HG03558 (cell line): ENCODE measurements at regions not wholly inside any gene's neighbourhood (a gene's known extent, or its start where the extent isn't known, plus 50 kb on each side); places are given as distances from the start of the nearest gene placed in this dataset.
"Not testable (repeated sequence)": the region's sequence is repeated elsewhere in the genome, so short reads cannot be mapped to it uniquely, and the experiment has no call there.

Experiments
- ATAC-seq: cut with Tn5 transposase; IDR thresholded peaks from one replicate; pipeline ENCODE4 v1.9.1; 2021; ENCODE audit warnings: moderate number of reproducible peaks; ENCODE audit not compliant: unreplicated experiment; ENCODE audit errors: extremely low read depth

DNA sequence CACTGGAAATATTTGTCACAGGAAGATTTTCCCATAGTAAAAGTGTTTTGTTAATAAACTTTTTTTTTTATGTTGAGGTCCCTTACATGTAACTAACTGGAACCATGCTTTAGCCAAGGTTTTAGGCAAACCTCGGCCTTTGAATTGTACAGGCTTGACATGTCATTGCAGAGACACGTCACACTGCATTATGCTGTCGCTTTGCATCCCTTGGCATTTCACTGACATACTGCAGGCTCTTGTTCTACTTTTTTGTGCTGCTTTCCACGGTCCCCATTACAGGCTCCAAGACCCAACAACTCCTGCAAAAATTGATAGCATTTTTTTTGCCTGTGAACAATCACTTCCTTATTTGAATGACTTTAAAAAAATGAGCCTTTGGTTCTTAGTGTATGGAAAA lies 112.5 kb upstream of the POMZP3 start:
- not testable (repeated sequence) for ATAC-seq

DNA sequence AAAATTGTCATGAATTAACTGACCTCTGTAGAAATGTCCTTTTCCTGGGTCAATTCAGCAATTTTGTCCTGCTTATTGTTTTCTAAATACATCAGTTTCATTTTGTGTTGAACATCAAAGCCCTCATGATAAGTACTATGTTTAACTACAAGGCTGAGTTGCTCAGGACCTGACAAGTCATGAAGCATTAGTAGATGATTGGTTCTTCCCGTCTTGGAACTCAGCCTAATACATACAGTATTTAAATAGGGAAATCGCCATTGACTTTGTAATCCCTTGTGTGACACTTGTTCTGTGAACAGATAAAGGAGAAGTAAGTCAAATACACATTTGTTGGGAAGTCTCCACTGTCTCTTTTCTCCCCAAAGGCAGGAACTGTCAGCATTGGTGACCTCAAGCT lies 109.6 kb upstream of the POMZP3 start:
- not testable (repeated sequence) for ATAC-seq

DNA sequence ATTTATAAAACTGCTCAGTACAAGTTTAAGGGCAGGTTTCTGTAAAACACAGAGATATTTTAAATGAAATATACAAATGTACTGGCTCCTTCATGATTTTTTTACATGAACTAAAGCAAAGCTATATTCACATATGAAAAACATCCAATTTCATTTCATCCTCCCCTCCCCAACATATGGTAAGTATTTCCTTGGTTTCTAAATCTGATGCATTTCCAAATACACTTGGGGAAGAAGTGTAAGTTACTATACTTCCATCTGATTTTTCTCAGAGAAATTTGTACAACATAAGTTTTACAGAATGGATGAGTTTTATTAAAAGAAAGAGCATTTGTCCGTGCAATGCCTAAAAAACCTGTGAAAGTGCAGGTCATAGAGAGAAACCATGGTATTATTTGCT lies 109.0 kb upstream of the POMZP3 start:
- ATAC-seq, result not testable (repeated sequence)

DNA sequence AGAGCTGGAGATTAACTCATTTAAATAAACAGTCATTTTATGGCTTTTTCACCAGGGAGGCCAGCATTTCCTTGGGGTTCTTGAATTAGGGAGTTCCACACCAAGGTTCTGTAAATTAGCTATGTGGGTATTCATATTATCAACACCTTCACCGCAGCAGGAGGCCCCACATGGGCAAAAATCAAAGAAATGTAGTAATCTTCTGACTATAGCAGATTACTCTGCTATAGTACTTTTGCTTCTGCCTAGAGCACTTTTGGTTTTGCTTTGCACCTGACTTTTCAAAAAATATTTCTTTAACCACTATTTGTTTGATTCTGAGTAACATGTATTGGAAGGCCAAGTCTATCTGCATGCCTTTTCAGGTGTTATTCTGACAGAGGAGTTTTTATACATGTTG lies 108.6 kb upstream of the POMZP3 start:
- not testable (repeated sequence) for ATAC-seq

DNA sequence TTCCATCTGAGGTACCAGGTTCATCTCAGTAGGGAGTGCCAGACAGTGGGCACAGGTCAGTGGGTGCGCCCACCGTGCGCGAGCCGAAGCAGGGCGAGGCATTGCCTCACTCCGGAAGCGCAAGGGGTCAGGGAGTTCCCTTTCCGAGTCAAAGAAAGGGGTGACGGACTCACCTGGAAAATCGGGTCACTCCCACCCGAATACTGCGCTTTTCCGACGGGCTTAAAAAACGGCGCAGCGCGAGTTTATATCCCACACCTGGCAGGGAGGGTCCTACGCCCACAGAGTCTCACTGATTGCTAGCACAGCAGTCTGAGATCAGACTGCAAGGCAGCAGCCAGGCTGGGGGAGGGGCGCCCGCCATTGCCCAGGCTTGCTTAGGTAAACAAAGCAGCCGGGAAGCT lies 101.5 kb upstream of the POMZP3 start:
- not testable (repeated sequence) for ATAC-seq

DNA sequence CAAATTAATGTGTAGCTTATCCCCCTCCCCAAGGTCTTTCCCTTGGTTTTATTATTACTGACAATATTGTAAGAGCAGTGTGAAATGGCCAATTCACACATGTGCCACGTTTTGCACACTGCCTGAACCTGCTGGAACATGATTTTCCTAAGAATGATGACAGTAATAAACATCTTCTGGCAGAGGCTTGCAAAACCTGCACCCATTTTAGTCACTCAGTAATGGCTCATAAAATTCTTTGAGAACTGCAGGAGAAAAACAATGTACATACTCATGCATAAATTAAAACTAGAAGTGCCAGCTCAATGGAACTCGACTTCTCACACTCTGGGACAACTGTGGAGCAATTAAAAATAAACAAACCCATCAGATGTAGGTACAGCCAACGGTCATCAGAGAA lies 96.8 kb upstream of the POMZP3 start:
- not testable (repeated sequence) for ATAC-seq

DNA sequence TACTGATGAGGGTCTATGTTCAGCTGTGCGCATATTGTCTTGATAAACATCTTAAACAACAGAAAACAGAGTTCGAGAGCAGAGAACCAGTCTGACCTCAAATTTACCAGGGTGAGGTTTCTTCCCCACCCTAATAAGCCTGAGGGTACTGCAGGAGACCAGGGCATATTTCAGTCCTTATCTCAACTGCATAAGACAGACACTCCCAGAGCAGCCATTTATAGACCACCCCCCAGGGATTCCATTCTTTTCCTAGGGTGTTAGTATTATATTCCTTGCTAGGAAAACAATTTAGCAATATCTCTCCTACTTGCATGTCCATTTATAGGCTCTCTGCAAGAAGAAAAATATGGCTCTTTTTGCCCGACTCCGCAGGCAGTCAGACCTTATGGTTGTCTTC lies 89.5 kb upstream of the POMZP3 start:
- ATAC-seq, result not testable (repeated sequence)

DNA sequence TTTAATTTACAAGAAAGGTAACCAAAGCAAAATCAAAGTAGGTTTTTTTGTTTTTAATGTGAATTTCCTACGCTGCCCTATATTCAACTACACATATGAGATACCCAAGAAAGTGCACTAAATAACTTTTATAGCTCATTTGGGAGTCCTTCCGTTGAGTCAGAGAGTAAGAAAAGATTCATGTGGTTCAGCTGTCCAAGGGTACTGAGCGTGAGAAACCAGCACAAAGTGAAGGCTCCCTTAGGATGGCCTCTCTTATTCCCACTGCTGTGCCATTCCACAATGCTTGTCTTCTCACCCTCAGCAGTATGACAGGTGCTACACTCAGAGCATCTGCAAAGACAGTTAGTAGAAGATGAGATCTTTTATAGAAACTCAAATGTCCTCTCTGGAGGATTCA lies 85.8 kb upstream of the POMZP3 start:
- not testable (repeated sequence) for ATAC-seq

DNA sequence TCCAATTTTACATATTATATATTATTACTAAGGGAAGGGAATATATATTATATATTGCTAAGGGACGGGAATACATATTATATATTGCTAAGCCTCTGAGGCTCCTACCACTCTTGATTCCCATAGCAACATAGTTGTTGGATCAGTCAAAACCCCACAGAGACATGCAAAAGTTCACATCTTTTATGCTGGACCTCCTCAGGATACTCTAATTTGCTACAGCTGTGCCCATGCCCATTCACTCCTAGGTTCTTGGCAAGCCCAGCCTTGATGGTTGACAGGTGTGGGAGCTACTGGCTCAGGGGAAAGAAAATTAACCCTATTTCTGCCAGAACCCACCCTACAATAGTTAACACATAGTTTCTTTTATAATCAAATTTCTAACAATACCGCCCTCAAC lies 84.6 kb upstream of the POMZP3 start:
- not testable (repeated sequence) for ATAC-seq

DNA sequence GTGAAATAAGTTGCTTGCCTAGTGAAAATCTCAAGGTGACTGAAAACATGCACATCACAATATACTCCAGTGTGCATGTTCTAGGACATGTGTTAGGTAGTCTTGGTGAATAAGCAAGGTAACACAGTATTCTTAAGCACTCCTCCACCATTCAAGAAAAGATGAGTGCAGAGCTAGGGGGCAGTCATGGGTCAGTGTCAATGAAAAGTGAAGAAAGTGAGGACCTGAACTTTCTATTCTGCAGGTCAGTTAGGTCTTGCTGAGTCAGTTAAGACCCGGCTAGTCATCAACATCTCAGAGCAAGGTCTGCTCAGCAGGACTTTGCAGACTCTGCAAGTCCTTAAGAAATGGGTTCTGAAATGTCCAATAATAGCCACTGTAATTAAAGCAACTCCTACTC lies 82.6 kb upstream of the POMZP3 start:
- not testable (repeated sequence) for ATAC-seq

DNA sequence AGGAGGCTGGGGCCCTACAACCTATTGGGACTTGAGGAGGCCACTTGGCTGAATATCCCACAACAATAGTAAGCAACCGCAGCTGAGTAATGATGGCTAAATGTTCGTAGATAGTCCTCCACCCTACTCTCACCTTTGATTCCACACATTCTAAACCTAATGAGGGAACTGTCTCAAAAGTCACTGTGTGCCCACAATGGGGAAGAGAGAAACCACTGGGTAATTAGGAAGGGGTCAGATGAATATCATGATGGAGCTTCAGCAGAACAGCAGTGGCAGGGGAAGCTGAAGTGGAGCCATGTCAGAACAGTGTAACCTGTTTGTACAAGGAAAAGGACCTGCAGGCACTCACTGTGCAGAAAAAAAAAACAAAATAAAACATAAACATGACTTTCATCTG lies 81.4 kb upstream of the POMZP3 start:
- ATAC-seq, result not testable (repeated sequence)

DNA sequence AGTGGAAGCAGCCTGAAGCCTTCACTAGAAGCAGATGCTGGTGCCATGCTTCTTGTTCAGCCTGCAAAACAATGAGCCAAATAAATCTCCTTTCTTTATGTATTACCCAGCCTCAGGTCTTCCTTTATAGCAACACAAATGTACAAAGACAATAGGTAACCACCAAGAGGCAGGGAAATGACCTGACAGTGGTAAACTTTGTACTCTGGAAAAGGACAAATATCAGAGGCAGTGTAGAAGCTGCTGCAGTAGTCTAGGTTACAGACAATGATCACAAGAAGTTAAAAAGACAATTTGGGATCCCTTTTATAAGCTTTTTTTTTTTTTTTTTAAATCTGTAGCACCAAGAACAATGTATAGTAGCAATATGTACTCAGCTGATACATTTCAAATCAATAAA lies 76.7 kb upstream of the POMZP3 start:
- ATAC-seq, result not testable (repeated sequence)

DNA sequence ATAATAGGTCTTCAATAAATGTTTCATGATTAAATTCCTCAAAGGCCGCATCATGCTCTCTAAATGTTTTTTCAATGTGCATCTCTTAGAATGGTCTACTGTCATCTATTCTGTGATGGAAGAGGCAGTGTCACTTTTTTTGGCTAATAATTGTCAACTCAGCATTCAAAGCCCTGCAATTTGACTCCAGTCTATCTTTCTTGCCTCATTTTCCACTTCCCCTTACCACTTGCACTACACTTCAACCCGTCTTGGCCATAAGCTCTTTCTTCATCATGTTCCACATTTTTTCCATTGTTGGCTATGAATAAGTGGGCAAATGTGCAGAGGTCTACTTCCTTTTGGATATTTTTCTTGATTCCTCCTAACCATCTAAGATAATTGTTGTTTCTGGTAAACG lies 59.2 kb upstream of the POMZP3 start:
- ATAC-seq, result not testable (repeated sequence)

DNA sequence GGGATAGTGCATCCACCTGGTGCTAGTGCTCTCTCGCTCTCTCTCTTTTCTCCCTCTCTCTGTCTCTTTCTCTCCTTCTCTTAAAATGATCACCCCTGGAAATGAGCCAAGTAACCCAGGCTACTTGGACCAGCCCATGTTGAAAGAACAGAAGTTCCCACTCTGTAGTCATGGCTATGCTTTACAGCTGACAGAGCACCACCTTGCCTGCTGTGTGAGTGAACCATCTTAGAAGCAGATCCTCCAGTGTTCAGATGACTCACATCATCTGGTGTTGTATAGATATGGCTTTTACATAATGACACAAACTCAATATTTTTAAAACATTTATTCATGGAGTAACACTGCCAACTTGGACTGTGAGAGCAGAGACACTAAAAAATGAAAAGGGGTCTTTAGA lies 57.7 kb upstream of the POMZP3 start:
- ATAC-seq, result not testable (repeated sequence)

DNA sequence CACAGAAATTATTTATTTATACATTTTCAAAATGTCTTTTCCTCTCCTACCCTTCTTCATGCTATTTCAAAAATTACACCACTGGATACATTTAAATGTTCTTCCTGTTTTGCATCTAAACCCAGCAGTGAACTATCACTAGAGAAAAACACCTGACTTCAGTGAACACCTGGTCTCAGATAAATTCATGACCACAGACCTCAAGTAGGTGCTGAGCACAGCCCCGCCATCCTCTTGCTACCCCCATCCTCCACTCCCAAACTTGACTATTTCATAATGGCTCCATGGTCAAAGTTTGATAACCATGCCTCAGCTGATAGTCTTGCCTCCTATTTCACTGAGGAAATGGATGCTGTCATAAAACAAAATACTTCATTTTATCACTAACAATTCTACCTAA lies 56.6 kb upstream of the POMZP3 start:
- not testable (repeated sequence) for ATAC-seq

DNA sequence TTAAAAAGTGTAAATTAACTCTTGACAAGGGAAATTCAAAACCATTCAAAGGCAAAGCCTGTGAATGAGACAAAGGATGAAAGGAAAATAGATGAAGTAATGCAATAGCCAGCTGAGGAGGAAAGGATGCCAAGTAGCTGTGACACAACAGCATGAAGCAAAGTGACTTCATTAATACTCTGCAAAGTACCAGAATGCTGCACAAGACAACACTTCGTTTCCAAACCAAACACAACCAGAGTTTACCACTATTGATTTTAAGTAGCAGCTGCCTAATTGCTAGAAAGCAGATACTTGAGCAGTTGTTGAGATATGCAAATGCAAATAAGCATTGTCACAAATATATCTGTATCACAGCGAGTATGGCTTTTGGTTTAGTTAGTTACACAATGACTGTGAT lies 54.7 kb upstream of the POMZP3 start:
- not testable (repeated sequence) for ATAC-seq

DNA sequence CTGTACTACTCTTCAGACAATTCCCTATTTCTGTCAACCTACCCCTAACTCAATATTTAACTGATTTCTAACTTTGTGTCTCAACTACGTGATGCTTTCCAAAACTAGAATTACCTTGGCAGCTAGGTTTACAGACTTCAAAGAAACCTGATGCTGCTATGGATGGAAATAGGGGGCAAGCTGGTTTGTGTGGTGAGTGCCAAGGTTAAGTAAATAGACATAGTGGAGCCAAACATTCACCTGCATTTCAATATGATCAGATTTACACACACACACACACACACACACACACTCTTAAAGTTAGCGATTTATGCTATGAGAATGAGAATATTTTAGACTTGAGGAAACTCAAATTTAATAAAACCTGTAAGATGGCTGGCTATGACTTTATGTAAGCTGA lies 52.1 kb upstream of the POMZP3 start:
- ATAC-seq, result not testable (repeated sequence)

DNA sequence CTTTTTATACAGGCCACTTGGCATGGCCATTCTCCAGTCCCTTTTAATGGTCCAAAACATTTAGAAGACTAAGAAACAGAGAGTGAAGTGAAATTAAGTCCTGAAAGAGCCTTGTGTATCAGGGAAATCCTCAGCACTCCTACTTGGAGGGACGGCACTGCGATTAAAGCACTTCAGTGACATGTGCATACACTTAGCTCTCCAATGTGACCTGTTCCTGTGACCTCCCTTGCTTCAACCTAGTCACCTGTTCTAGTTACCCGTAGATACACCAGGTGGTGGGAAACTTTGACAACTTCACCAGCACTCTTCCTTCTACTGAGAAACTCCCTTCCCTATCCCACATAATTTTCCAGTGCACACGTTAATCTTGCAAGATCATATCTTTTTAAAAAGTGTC lies 51.4 kb upstream of the POMZP3 start:
- ATAC-seq, result not testable (repeated sequence)

DNA sequence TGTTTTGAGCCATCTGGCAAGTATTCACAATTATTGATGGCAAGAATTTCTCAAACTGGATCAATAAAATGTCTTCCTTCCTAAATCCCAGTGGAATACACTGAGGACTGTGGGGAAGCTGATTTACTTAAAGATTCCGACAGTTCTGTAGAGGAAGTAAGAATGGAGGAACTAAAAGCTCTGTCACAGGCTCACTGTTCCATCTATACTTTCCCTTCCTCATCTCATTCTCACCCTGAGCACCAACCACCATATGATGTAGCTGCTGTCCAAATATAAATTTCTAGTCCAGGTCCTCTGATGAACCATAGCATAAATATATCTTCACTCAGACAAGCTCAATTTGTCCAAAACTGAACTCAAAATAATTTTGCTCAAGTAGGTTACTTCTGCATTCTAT lies 49.8 kb upstream of the POMZP3 start:
- not testable (repeated sequence) for ATAC-seq
